ENCODE measurements at regions not wholly inside any gene's neighbourhood (a gene's known extent, or its start where the extent isn't known, plus 50 kb on each side); places are given as distances from the start of the nearest gene placed in this dataset.

DNA sequence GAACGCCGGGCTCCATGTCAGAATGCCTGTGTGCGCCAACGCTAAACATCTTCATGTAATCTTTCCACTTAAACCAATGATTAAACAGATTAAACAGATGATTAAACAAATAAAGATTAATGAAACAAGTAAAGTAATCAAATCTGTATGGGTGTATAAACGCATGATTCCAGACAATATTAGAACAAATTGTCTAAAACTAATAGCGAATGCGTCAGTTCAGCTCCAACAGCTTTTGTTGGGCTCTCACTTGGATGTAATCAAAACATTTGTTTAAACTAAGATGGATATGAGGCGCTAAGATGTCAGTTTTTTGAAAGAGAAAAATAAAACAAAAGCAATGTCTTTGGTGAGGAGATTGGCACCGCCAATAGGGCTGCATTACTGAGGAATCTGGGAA is 299.1 kb upstream of the TLE3 start:
- H3K79me2 ChIP-seq (ENCODE audit: control insufficient read depth, insufficient read depth, low read length), result no peaks in the 10 kb centered on the region
- no peaks in the 10 kb centered on the region for H4K20me1 ChIP-seq (ENCODE audit: control insufficient read depth, extremely low read depth, insufficient read depth, low read length)
- no peak overlapping the region for H3K4me3 ChIP-seq (replicated peaks in 1 of 4; ENCODE audit: control extremely low read depth in 1 of 4, insufficient read depth in 1 of 4, low read depth in 3 of 4, low read length in 4 of 4)
- H2AFZ ChIP-seq (ENCODE audit: low read length), result no peak overlapping the region
- peaks cover 32% of the 10 kb centered on the region for H3K27me3 ChIP-seq (ENCODE audit: control insufficient read depth, insufficient read depth, low read length)
- no peak for TF ChIP-seq CTCF (conservative IDR thresholded peaks at IDR 0.05 in 1 of 2, IDR thresholded peaks at IDR 0.05 in 1 of 2; ENCODE audit: low read depth in 1 of 2, low read length in 2 of 2)
- TF ChIP-seq EZH2 (IDR thresholded peaks at IDR 0.05; ENCODE audit: low read length, missing control alignments), result no peak
- H3K36me3 ChIP-seq (ENCODE audit: control insufficient read depth, insufficient read depth, low read length), result no peaks in the 10 kb centered on the region
- no peak overlapping the region for H3K4me2 ChIP-seq (ENCODE audit: extremely low read depth, insufficient read depth, low read length)
- H3K4me1 ChIP-seq (ENCODE audit: control insufficient read depth, extremely low read depth, insufficient read depth, low read length), result no peaks in the 10 kb centered on the region
- no peak overlapping the region for H3K27ac ChIP-seq (ENCODE audit: insufficient read depth, low read length)
- no peak for DNase-seq (ENCODE audit: low read depth in 2 of 2)
- no peaks in the 10 kb centered on the region for H3K9me3 ChIP-seq (ENCODE audit: control insufficient read depth, insufficient read depth, low read depth, low read length)
- H3K9ac ChIP-seq (ENCODE audit: insufficient read depth, low read length), result no peak overlapping the region

- no peak overlapping the region for H2AFZ ChIP-seq (ENCODE audit: low read length)
- H3K27me3 ChIP-seq (ENCODE audit: control insufficient read depth, insufficient read depth, low read length), result peaks cover 24% of the 10 kb centered on the region
Measured at GRCh38 chr15:70395164-70395563, 297.4 kb upstream of the TLE3 start.

DNA sequence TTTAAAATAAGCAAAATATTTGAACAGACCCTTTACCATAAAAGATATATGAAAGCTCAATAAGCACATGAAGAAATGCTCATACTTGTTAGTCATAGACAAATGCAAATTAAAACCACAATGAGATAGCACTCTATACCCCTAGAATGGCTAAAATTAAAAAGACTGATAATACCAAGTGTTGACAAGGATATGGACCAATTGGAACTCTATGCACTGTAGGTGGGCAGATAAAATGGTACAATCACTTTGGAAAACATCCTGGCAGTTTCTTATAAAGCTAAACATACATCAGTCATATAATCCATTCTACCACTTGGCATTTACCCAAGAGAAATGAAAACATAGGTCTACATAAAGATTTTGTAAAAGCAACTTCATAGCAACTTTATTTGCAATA is 293.0 kb upstream of the TLE3 start:
- Histone ChIP-seq H3K27me3 (ENCODE audit: control insufficient read depth, insufficient read depth, low read length) (peaks cover 25% of the 10 kb centered on the region), H3K27ac (ENCODE audit: insufficient read depth, low read length) (no peak overlapping the region), H3K4me1 (ENCODE audit: control insufficient read depth, extremely low read depth, insufficient read depth, low read length) (no peaks in the 10 kb centered on the region), H3K79me2 (ENCODE audit: control insufficient read depth, insufficient read depth, low read length) (no peaks in the 10 kb centered on the region), H2AFZ (ENCODE audit: low read length) (no peak overlapping the region), H3K9ac (ENCODE audit: insufficient read depth, low read length) (no peak overlapping the region), H3K4me3 (replicated peaks in 1 of 4; ENCODE audit: control extremely low read depth in 1 of 4, insufficient read depth in 1 of 4, low read depth in 3 of 4, low read length in 4 of 4) (no peak overlapping the region), H3K36me3 (ENCODE audit: control insufficient read depth, insufficient read depth, low read length) (no peaks in the 10 kb centered on the region), H3K4me2 (ENCODE audit: extremely low read depth, insufficient read depth, low read length) (no peak overlapping the region), H3K9me3 (ENCODE audit: control insufficient read depth, insufficient read depth, low read depth, low read length) (no peaks in the 10 kb centered on the region), H4K20me1 (ENCODE audit: control insufficient read depth, extremely low read depth, insufficient read depth, low read length) (no peaks in the 10 kb centered on the region)
- DNase-seq (ENCODE audit: low read depth in 2 of 2), result no peak
- TF ChIP-seq CTCF (conservative IDR thresholded peaks at IDR 0.05 in 1 of 2, IDR thresholded peaks at IDR 0.05 in 1 of 2; ENCODE audit: low read depth in 1 of 2, low read length in 2 of 2), result no peak
- TF ChIP-seq EZH2 (IDR thresholded peaks at IDR 0.05; ENCODE audit: low read length, missing control alignments), result no peak

More at GRCh38 chr15:70395164-70395563, 297.4 kb upstream of the TLE3 start:
- no peaks in the 10 kb centered on the region for H3K9me3 ChIP-seq (ENCODE audit: control insufficient read depth, insufficient read depth, low read depth, low read length)
- H3K4me2 ChIP-seq (ENCODE audit: extremely low read depth, insufficient read depth, low read length), result no peak overlapping the region
- H3K4me1 ChIP-seq (ENCODE audit: control insufficient read depth, extremely low read depth, insufficient read depth, low read length), result no peaks in the 10 kb centered on the region
- no peak for DNase-seq (ENCODE audit: low read depth in 2 of 2)
- no peak for TF ChIP-seq EZH2 (IDR thresholded peaks at IDR 0.05; ENCODE audit: low read length, missing control alignments)
- no peak for TF ChIP-seq CTCF (conservative IDR thresholded peaks at IDR 0.05 in 1 of 2, IDR thresholded peaks at IDR 0.05 in 1 of 2; ENCODE audit: low read depth in 1 of 2, low read length in 2 of 2)
- H3K9ac ChIP-seq (ENCODE audit: insufficient read depth, low read length), result no peak overlapping the region
- no peak overlapping the region for H3K27ac ChIP-seq (ENCODE audit: insufficient read depth, low read length)
- H3K36me3 ChIP-seq (ENCODE audit: control insufficient read depth, insufficient read depth, low read length), result no peaks in the 10 kb centered on the region
- no peak overlapping the region for H3K4me3 ChIP-seq (replicated peaks in 1 of 4; ENCODE audit: control extremely low read depth in 1 of 4, insufficient read depth in 1 of 4, low read depth in 3 of 4, low read length in 4 of 4)
- no peaks in the 10 kb centered on the region for H4K20me1 ChIP-seq (ENCODE audit: control insufficient read depth, extremely low read depth, insufficient read depth, low read length)
- H3K79me2 ChIP-seq (ENCODE audit: control insufficient read depth, insufficient read depth, low read length), result no peaks in the 10 kb centered on the region
